ENCODE measurements at regions not wholly inside any gene's neighbourhood (a gene's known extent, or its start where the extent isn't known, plus 50 kb on each side); places are given as distances from the start of the nearest gene placed in this dataset.

DNA sequence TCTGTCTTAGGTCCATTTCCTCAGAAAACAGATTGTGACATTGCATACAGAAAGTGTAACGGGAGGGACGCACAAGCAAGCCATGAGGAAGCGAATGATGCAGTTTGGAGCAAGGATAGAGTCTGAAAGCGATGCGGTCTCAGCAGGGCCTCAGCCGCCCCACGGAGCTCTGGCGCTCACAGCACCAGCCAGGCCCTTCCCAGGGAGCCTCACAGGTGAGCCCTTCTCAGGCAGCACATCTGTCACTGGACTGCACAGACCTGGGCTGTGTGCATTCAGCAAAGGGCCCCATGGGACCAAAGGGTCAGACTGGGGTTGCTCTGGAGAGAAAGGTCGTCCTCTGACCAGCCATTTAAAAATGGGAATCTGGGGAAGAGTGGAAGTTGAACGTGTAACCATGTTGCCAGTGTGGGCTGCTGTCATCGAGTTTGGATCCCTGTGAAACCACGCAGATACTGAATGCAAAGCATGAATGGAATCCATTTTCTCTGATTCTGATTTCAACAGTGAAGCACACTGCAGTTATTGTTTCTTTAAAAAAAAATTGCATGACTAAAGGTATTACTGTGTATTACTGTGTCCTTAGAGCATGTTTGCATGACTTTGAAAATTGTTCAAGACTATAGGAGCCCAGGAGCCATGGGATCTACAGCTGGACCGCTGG, 350.0 kb upstream of the AKR1E2 start:
- Histone ChIP-seq H3K9me3 (no peaks in the 10 kb centered on the region), H3K4me3 (ENCODE audit: low read depth in 1 of 2, low read length in 1 of 2) (no peak overlapping the region)
- TF ChIP-seq, protein P1, sequence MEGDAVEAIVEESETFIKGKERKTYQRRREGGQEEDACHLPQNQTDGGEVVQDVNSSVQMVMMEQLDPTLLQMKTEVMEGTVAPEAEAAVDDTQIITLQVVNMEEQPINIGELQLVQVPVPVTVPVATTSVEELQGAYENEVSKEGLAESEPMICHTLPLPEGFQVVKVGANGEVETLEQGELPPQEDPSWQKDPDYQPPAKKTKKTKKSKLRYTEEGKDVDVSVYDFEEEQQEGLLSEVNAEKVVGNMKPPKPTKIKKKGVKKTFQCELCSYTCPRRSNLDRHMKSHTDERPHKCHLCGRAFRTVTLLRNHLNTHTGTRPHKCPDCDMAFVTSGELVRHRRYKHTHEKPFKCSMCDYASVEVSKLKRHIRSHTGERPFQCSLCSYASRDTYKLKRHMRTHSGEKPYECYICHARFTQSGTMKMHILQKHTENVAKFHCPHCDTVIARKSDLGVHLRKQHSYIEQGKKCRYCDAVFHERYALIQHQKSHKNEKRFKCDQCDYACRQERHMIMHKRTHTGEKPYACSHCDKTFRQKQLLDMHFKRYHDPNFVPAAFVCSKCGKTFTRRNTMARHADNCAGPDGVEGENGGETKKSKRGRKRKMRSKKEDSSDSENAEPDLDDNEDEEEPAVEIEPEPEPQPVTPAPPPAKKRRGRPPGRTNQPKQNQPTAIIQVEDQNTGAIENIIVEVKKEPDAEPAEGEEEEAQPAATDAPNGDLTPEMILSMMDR (IDR thresholded peaks at IDR 0.05): no peak

DNA sequence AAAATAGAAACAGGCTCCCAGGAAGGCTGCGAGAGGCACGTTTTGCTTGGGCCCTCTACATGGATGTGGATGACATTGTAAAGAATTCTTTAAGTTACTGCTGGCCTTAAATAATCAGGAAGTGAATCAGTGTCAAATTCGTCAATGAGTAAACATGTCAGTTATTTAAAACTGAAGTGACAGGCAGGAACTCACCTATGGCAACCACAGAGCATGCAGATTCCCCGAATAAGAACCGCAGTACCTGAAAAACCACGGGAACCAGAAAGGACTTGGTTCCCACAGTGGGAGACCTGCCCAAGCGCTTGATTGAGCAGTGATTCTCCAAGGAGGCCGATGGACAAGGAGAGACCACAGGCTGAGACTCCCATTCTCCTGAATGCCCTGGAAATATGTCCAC, 351.2 kb upstream of the AKR1E2 start:
- Histone ChIP-seq H3K4me3 (ENCODE audit: low read depth in 1 of 2, low read length in 1 of 2) (no peak overlapping the region), H3K4me1 (ENCODE audit: control insufficient read depth in 1 of 2, insufficient read depth in 1 of 2, low read depth in 1 of 2, low read length in 1 of 2) (no peaks in the 10 kb centered on the region), H3K27me3 (no peaks in the 10 kb centered on the region), H3K27ac (no peak overlapping the region), H3K9me3 (no peaks in the 10 kb centered on the region), H3K36me3 (no peaks in the 10 kb centered on the region)
- TF ChIP-seq, protein P1 (IDR thresholded peaks at IDR 0.05): no peak

More for the DNA sequence above, 350.0 kb upstream of the AKR1E2 start:
- Histone ChIP-seq H3K27me3 (no peaks in the 10 kb centered on the region), H3K27ac (no peak overlapping the region), H3K36me3 (no peaks in the 10 kb centered on the region), H3K4me1 (ENCODE audit: control insufficient read depth in 1 of 2, insufficient read depth in 1 of 2, low read depth in 1 of 2, low read length in 1 of 2) (no peaks in the 10 kb centered on the region)

DNA sequence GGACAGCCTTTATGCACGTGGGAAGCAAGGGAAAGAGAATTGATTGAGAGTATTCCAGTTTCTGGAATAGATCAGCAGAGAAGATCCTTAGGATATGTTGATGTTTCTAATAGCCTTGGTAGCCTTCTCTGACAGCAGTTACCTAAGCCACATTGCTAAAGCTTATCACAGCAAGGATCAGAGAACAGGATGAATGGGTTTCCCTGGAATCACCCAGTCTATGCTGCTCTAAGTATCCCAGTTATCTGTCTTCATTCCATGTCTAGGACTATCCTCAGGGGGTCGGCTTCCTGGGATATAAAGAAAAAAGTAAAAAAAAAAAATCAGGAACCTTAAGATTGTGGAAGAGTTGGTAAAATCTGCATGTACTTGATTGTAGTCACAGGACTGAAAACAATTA, 352.0 kb upstream of the AKR1E2 start:
- no peaks in the 10 kb centered on the region for H3K4me1 ChIP-seq (ENCODE audit: control insufficient read depth in 1 of 2, insufficient read depth in 1 of 2, low read depth in 1 of 2, low read length in 1 of 2)
- H3K27ac ChIP-seq: no peak overlapping the region
- no peaks in the 10 kb centered on the region for H3K27me3 ChIP-seq
- TF ChIP-seq, protein P1 (IDR thresholded peaks at IDR 0.05): no peak
- H3K36me3 ChIP-seq: no peaks in the 10 kb centered on the region
- no peak overlapping the region for H3K4me3 ChIP-seq (ENCODE audit: low read depth in 1 of 2, low read length in 1 of 2)
- no peaks in the 10 kb centered on the region for H3K9me3 ChIP-seq

DNA sequence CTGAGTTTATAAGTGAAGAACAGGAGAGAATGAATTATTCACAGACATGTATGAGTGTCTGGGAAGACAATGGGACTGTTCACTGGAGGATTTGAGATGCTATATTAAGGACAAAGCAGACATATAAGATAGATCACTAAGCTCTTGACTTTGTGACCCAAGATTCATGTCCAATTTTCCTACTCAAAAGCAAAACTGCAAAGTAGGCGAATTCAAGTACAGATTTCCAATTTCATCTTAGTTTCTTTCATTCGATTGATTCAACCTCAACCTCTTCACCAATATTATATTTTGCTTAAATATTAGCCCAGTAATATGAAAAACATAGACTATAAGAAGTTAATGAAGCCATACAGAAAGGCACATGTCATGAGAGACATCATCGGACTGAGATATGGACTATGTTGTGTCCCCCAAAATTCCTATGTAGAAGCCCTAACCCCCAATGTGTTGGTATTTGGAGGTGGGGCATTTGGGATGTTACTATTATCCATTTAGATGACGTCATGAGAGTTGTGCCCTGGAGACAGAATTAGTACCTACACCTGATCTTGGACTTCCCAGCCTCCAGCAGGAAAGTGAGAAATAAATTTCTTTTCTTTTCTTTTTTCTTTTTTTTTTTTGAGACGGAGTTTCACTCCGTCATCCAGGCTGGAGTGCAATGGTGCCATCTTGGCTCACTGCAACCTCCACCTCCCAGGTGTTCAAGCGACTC, 353.7 kb upstream of the AKR1E2 start:
- Histone ChIP-seq H3K9me3 (no peaks in the 10 kb centered on the region), H3K4me3 (ENCODE audit: low read depth in 1 of 2, low read length in 1 of 2) (no peak overlapping the region), H3K36me3 (no peaks in the 10 kb centered on the region), H3K4me1 (ENCODE audit: control insufficient read depth in 1 of 2, insufficient read depth in 1 of 2, low read depth in 1 of 2, low read length in 1 of 2) (no peaks in the 10 kb centered on the region), H3K27me3 (no peaks in the 10 kb centered on the region), H3K27ac (no peak overlapping the region)
- TF ChIP-seq, protein P1 (IDR thresholded peaks at IDR 0.05): no peak

DNA sequence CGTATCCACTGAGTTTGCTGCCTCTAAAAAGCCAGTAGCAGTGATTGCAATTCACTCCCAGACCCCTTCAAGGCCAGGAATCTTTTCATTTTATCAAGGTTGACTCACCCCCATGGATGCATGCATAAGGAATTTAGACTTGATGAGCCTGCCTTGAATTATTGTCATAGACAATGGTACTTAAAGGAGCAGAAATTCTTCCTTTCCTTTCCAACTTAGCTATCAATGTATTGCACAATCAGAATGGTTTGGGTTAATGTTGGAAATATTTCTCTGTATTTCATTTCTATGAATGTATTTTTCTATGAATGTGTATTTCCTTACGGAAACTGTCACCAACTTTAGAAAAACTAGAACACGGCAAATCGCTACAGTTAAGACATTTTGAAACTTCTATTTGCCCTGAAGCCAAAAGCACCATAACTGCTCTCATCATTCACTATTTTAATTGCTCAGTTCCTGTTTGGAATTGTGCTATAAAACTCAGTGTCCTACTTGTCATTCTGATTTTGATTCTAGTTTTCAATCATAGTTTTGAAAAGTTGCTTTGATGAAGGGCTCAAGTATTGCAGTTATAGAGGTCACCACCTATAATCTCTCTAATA, 355.7 kb upstream of the AKR1E2 start:
- H3K4me3 ChIP-seq (ENCODE audit: low read depth in 1 of 2, low read length in 1 of 2): no peak overlapping the region
- H3K36me3 ChIP-seq: no peaks in the 10 kb centered on the region
- no peak overlapping the region for H3K27ac ChIP-seq
- no peaks in the 10 kb centered on the region for H3K27me3 ChIP-seq
- H3K4me1 ChIP-seq (ENCODE audit: control insufficient read depth in 1 of 2, insufficient read depth in 1 of 2, low read depth in 1 of 2, low read length in 1 of 2): no peaks in the 10 kb centered on the region
- no peaks in the 10 kb centered on the region for H3K9me3 ChIP-seq
- TF ChIP-seq, protein P1 (IDR thresholded peaks at IDR 0.05): no peak

All from neutrophil (primary cell).